Amniotic epithelial cell (primary cell): ENCODE measurements at regions not wholly inside any gene's neighbourhood (a gene's known extent, or its start where the extent isn't known, plus 50 kb on each side); places are given as distances from the start of the nearest gene placed in this dataset.

Experiments
- DNase-seq: peaks from one replicate; pipeline ENCODE4 v3.0.0-alpha.2; 2010; ENCODE audit warnings: low read depth

DNA sequence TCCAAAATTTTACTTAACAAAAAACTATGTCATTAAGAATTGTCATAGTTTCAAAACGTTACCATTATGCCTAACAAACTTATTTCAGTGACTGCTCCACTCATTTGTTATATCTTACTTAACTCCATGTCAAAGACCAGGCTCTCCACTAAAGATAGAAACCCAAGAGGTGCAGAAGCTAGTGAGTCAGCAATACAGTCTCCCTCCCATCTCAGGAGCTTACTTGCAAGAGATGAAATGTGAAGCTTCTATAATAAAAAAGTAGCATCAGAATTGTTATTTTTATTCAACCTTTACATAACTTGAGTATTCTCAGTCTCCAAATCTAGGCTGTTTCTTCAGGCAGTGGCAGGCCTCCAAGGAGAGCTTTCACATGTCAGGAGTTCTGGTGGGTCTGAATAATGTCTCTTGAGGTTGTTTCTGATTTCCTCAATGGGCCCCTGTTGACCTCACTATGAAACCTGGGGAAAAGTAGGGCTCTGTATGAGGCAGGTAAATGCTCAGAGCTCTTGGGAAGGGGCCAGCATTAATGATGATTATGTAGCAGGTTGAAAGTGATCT, 242.0 kb downstream of the NDFIP2 start:
- DNase-seq = peak; percentile 47

- no peak for DNase-seq
Observed at GRCh38 chr13:79716191-79716590, 235.2 kb downstream of the NDFIP2 start.

GRCh38 chr13:79711631-79712030, 230.7 kb downstream of the NDFIP2 start:
- peak; percentile 61 for DNase-seq

DNA sequence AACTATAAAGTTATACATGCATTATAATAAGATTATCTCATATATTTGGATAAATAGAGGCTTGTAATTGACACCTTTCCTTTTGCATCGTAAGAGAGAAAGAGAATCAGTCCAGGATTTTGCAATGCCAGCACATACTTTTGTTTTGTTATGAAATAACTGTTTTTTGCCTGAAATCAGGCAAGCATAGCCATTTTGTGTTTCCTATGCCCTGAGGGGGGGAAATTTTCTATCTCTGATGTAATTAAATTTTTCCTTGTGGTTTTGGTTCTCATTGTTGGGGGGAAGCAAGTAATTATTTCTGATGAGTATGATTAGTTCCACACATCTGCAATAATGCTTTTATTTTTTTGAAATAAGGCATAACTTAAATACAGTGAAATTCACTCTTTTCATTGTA, 229.4 kb downstream of the NDFIP2 start:
- DNase-seq = peak; percentile 64

DNA sequence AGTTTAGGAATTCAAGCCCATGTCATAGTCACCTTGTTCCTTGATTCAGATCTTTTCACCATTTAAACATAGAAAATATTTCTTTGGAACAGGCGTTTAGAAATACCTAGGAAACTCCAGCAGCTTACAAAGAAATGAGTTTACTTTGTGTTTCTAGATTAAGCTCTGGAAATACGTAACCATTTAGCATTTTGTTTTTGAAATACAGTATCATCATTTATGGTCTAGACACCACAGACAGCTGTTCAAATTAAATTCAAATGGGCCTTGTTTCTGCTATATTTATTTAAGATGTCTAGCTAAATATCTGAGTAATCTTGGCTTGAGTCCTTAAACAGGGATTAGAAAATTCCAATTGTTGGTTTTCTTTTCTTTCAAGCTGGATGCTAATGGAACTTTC, 228.5 kb downstream of the NDFIP2 start:
- peak; percentile 34 for DNase-seq

DNA sequence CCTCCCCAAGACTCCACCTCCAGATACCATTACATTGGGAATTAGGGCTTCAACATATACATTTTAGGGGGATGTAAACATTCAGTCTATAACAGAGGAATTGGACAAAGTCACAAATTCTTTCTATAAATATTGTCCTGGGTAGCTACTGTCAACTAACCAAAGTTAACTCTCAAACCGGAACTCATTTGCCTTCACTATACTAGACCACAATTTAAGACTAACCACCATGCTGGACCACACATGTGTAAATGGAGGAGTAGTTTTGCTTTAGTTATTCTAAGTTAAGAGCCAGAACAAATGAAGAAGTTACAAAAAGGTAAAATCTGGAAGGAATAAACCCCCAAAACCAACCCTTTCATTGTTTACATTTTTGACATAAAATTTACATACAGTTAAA, 222.8 kb downstream of the NDFIP2 start:
- DNase-seq = no peak

GRCh38 chr13:79695754-79696153, 214.8 kb downstream of the NDFIP2 start:
- DNase-seq = no peak

GRCh38 chr13:79692846-79693245, 211.9 kb downstream of the NDFIP2 start:
- no peak for DNase-seq

- no peak for DNase-seq
Observed at GRCh38 chr13:79691826-79692225, 210.9 kb downstream of the NDFIP2 start.

- no peak for DNase-seq
Observed at GRCh38 chr13:79688741-79689140, 207.8 kb downstream of the NDFIP2 start.

DNA sequence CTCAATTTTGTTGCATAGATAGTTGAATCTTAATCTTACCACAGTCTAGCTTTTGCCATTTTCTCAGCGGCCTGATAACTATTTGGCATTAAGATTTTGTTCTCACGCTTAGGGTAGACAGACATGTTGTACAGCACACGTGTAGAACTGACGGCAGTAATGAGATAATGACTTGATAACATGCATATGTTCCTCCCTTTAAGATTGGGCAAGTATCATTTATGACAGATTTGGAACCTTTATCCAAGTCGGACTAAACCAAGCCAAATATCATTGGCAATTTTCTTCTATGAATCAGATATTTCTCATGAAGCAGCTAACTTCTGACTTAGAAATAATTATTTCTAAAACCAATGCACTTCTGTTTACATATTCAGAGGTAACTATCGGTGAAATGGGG, 205.5 kb downstream of the NDFIP2 start:
- no peak for DNase-seq

DNA sequence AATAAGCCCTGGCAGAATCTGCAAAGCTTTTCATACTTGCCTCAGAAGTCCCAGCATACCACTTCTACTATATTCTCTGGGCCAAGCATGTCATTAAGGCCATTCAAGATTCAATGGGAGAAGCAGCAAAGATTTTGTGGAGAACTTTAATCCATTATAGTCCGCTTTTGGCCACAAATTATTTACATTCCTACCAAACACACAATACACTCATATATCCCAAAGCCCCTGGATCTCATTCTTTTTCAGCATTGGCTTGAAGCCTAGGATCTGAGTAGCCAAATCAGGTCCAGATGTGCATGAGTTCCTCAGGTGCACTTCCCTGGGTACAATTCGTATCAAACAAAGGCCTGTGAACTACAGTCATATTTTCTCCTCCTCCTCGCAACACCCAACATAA, 203.4 kb downstream of the NDFIP2 start:
- DNase-seq = no peak

DNA sequence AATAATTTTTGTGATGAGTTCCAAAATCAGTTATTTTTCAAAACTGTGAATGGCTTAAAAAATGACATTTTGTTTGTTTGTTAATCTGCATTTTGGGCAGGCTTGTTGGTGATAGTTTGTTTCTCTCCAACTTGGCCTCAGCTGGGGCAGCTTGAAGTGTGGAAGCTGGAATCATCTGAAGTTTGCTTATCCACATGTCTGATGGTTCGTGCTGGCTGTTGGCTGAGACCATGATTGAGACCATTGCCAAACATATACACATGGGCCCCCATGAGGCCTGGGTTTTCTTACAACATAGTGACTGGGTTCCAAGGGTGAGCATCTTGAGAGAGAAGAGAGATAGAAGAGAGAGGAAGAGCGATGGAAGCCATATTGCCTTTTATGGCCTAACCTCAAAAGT, 201.2 kb downstream of the NDFIP2 start:
- DNase-seq = no peak

- peak; percentile 11 for DNase-seq
Observed at GRCh38 chr13:79681069-79681468, 200.1 kb downstream of the NDFIP2 start.

DNA sequence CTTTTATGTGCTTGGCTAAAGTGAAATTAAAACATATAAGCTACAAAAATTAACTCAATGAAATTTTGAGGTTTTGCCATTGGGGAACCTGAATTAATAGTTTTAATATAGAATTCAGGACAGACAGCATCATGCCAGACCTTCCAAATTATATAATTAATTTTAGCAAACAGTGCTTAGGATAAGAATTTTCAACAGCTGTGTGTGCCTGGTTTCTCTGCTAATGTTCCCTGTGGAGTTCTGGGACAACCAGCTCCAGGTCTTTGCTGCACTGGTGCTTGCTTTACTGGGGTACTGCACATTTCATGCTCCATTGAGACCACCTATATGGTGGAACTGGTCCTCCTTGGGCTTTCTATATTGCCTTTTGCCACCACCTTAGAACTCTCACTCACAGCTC, 199.5 kb downstream of the NDFIP2 start:
- DNase-seq = no peak

GRCh38 chr13:79679334-79679733, 198.4 kb downstream of the NDFIP2 start:
- DNase-seq = peak; percentile 70

- peak; percentile 70 for DNase-seq
Observed at GRCh38 chr13:79678100-79678499, 197.1 kb downstream of the NDFIP2 start.

- no peak for DNase-seq
Observed at GRCh38 chr13:79675931-79676660, 195.1 kb downstream of the NDFIP2 start.

DNA sequence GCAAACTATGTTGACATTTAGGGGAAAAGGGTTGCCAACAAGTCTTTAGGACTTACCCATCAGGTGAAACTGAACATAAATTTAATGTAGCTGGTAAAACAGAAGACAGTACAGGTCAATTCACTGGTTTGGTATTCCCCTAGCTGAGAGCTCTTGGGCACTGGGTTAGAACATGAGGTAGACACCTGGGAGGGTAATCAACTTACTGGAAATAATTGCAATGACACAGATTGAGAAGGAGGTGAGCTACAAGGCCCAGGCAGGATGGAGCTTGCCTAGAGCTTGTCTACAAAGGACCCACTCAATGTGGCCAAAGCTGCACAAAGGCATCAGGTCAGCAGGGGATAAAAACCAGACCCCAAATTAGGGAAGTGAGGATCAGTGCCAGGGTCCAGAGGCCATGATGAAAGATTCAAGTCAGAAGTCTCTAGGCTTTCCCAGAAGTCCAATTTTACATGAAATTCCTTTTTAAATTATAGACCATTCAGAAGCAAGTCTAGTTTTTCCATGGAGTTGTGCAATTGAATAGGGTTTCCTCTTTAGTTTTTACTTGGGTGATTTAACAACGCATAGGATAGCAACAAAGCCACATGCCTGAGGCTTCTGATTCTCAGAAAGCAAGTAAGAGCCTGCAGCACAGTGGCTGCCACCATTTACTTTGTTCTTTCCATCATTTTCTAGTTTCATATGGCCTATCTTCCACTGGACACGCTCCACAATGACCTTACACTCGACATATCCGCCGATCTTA, 194.0 kb downstream of the NDFIP2 start:
- no peak for DNase-seq

DNA sequence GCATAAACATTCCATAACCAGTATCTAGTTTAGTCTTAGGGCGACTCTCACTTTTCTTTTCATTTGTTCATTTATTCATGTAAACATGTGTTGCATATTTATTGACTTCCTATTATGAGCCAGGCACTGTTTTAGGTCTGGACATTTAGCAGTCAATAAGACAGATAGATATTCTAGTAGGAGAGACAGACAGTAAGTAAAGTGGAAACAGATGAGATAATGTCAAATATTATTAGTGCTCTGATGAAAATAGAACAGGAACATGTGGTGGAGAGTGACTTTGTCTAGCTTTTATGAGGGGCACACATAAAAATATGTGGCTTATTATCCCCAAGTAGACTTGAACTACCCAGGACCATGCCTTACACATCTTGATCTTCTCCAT, 193.0 kb downstream of the NDFIP2 start:
- DNase-seq = no peak

- no peak for DNase-seq
Observed at GRCh38 chr13:79673310-79673992, 192.5 kb downstream of the NDFIP2 start.

DNA sequence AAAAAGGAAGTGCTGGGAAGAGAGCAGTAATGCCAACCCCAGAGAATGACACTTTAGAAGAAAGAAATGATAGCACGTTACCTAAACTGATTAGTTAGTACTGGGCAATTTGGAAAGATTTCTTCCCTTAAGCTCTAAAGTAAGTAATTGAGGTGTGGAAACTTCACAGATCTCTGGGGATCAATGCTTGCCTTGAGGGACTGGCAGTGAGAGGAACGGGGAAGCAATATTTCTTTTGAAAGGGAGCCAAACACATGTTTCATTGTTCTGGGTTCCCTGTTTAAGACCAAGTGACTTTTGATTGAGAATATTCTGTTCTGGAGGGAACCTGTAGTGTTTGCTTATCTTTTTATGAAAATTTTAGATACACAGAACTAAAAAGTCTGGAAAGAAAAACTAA, 190.5 kb downstream of the NDFIP2 start:
- DNase-seq = no peak
